GM10266 (cell line): ENCODE measurements at regions not wholly inside any gene's neighbourhood (a gene's known extent, or its start where the extent isn't known, plus 50 kb on each side); places are given as distances from the start of the nearest gene placed in this dataset.

Experiments
- DNase-seq: peaks from one replicate; pipeline ENCODE4 v3.0.0; 2012; ENCODE audit errors: extremely low spot score
- TF ChIP-seq, protein P1 (sequence below): IDR thresholded peaks from 2 replicates; pipeline ENCODE4 v1.5.1; 2012; ENCODE audit warnings: mild to moderate bottlenecking, low read depth; ENCODE audit not compliant: control insufficient read depth, insufficient read depth; ENCODE audit errors: missing control alignments

DNA sequence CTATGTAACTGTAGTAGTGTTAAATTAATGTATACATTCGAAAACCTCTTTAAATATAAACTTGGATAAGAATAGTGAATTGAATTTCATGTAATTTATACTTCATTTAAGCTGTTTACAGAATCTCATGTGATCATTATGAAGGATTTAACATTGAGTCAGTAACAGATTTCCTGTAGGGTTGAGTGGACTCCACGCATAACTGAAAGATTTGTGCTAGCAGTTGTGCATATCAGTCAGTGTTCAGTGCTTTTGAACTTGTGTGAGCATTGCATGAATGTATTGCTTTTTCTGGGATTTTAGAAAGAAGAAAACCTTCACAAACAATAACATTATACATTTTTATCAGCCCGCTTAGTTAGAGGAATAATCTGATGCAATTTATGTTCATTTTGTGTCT is 1435.3 kb downstream of the LRFN5 start:
- TF ChIP-seq, protein P1, sequence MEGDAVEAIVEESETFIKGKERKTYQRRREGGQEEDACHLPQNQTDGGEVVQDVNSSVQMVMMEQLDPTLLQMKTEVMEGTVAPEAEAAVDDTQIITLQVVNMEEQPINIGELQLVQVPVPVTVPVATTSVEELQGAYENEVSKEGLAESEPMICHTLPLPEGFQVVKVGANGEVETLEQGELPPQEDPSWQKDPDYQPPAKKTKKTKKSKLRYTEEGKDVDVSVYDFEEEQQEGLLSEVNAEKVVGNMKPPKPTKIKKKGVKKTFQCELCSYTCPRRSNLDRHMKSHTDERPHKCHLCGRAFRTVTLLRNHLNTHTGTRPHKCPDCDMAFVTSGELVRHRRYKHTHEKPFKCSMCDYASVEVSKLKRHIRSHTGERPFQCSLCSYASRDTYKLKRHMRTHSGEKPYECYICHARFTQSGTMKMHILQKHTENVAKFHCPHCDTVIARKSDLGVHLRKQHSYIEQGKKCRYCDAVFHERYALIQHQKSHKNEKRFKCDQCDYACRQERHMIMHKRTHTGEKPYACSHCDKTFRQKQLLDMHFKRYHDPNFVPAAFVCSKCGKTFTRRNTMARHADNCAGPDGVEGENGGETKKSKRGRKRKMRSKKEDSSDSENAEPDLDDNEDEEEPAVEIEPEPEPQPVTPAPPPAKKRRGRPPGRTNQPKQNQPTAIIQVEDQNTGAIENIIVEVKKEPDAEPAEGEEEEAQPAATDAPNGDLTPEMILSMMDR: no peak
- DNase-seq: no peak

DNA sequence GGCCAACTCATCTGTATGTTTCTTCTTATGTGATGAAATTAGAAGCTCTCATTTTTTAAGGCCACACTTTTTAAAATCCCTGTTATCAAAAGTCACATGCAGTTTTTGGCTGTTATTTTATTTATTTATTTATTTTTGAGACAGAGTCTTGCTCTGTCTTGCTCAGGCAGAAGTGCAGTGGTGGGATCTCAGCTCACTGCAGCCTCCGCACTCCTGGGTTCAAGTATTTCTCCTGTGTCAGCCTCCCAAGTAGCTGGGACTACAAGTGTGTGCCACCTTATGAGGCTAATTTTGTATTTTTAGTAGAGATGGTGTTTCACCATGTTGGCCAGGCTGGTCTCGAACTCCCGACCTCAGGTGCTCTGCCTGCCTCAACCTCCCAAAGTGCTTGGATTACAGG is 1434.5 kb downstream of the LRFN5 start:
- TF ChIP-seq, protein P1: no peak
- DNase-seq: no peak

DNA sequence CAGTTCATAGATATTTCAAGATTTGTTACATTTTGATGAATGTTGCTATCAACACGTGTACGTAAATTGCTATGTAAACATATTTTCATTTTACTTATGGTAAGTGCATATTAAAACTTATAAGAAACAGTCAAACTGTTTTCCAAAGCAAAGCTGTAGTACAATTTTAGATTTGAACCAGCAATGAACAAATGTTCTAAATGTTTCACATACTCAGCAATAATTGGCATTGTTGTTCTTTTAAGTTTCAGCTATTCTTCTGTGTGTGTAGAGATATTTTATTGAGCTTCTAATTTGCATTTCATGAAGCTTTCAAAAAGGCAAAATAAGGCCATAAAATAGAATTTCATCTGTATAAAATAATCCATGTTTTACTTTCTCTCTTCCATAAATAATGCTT is 1433.2 kb downstream of the LRFN5 start:
- DNase-seq: no peak
- TF ChIP-seq, protein P1: no peak

DNA sequence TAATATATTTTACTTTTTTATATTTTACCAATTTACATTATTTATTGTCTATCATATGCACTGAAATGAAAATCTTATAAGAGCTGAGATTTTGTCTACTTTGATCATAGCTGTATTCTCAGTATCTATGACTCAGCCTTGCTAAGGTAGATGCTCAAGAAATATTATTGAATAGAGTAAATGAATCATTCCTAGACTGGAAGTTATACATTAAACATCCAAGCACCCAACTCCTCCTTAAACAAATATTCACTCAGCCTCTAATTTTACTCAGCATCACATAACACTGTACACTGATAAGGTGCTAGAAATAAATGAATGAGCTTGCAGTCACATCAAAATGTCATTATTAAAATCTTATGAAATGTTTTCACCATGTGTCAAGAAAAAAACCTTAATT is 1424.9 kb downstream of the LRFN5 start:
- TF ChIP-seq, protein P1: no peak
- no peak for DNase-seq

DNA sequence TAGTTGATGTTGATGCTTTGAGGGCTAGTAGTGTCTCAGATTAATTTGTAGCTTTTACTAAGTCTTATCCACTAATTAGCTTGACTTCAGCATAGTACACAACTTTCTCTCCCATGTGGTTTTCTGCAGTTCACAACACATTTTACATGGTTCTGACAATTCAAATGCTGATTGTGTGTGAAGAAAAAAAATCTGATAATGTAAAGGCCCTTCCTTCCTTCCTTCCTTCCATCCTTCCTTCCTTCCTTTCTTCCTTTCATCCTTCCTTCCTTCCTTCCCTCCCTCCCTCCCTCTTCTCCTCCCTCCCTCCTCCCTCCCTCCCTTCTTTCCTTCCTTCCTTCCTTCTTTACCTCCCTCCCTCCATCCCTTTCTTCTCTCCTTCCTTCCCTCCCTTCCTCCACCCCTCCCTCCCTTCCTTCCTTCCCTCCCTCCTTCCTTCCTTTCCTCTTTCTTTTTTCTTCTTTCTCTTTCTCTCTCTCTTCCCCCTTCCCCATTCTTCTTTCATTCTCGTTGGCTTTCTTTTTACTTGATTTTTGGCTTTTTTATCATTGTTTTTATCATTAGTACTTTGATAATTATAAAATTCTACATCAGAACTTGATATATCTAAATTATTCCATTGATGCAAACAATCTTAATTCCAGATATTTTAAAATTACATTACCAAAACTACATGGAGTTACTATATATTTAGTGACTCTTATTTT is 1415.6 kb downstream of the LRFN5 start:
- DNase-seq: no peak
- TF ChIP-seq, protein P1: no peak

DNA sequence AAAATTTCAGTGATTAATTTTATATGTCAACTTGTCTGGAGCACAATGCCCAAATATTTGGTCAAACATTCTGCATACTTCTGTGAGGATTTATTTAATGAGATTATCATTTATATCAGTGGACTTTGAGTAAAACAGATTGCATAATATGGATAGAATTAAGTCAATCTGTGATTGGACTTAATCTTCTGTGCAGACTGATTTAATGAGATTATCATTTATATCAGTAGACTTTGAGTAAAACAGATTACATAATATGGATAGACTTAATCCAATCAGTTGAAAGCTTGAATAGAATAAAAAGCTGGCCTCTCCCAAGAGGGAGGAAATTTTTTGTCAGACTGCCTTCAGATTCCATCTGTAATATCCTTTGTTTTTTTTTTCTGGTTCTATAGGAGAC is 1413.2 kb downstream of the LRFN5 start:
- DNase-seq: no peak
- TF ChIP-seq, protein P1: no peak

DNA sequence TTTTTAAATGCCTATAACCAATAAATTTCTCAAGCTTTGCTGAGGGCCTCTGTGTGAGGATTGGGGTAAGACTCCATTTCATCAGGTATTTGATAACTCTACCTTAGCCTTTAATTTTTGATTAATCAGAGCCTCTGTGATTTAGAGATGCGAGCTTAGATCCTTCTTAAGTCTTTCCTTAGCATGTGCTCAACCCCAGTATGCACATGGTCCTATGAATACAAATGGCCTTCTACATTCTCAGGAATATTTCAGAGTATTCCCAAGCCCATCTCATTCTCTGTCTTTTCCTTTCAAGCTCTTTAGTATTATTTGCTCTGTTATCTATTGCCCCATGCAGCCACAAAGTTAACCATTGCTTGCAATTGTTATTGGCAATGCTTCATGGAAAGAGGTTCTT is 1407.7 kb downstream of the LRFN5 start:
- DNase-seq: no peak
- TF ChIP-seq, protein P1: no peak
